Transverse colon (tissue), 4 donors: ENCODE measurements at regions not wholly inside any gene's neighbourhood (a gene's known extent, or its start where the extent isn't known, plus 50 kb on each side); places are given as distances from the start of the nearest gene placed in this dataset.

Experiments used
- CTCF ChIP-seq, 5 experiments: fragments of 200-600 bp in 3 of 5; fragments of 450-650 bp in 2 of 5; sonication (generic) in 3 of 5; IDR thresholded peaks; 1 replicate in 2 of 5; 2 replicates in 3 of 5; pipeline ENCODE4 v1.5.1; 2016 to 2017; ENCODE audit warnings: antibody characterized with exemption in 5 of 5, inconsistent platforms in 3 of 5, mild to moderate bottlenecking in 2 of 5, moderate library complexity in 1 of 5
- POLR2AphosphoS5 ChIP-seq, 3 donors: sonication (generic); formaldehyde crosslinking; IDR thresholded peaks; one replicate each; pipeline ENCODE4 v1.6.1; 2016; ENCODE audit warnings: antibody characterized with exemption in 3 of 3

GRCh38 chr10:27393961-27394360 is 110.1 kb upstream of the RAB18 start:
- TF ChIP-seq CTCF (IDR thresholded peaks at IDR 0.05): no peak
- no peak for TF ChIP-seq POLR2AphosphoS5 (IDR thresholded peaks at IDR 0.05)
